GM21390 (cell line): ENCODE measurements at regions not wholly inside any gene's neighbourhood (a gene's known extent, or its start where the extent isn't known, plus 50 kb on each side); places are given as distances from the start of the nearest gene placed in this dataset.

Experiments
- ATAC-seq: cut with Tn5 transposase; IDR thresholded peaks from one replicate; pipeline ENCODE4 v1.9.1; 2021; ENCODE audit not compliant: unreplicated experiment

GRCh38 chr9:10961883-10962282 is 349.1 kb upstream of the PTPRD start:
- ATAC-seq: no peak

DNA sequence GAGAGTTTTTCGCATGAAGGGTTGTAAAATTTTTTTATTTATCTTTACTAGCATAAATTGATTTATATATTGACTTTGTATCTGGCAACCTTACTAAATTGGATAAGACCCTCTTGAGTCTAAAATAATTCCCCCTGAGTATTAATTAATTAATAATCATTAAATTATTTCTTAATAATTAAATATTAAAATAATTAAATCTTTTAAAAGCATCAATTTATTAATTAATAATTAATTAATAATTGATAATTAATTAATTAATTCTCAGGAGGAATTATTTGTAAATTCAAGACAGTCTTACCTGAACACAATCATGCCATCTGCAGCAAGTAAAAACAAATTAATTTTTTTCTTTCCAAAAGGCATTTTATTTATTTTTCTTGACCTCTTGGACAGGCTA is 370.4 kb upstream of the PTPRD start:
- no peak for ATAC-seq

DNA sequence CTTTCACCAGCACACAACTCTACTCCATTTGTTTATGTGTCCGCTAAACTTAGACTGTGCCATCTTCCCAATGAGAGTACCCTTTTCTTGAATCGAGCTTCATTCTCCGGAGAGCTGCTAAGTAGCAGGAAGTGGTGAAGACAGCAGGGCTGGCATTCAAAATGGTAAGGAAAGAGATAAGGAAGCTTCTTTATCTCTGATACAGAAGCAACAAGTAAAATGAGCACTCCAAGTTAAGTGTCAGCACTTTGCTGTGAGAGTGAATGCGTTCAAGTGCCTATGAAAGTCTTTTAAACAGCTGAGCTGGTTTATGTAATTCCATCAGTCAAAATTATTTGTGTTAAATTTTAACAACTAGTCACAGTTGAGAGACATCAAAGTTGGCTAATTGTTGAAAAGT is 386.8 kb upstream of the PTPRD start:
- ATAC-seq: no peak

DNA sequence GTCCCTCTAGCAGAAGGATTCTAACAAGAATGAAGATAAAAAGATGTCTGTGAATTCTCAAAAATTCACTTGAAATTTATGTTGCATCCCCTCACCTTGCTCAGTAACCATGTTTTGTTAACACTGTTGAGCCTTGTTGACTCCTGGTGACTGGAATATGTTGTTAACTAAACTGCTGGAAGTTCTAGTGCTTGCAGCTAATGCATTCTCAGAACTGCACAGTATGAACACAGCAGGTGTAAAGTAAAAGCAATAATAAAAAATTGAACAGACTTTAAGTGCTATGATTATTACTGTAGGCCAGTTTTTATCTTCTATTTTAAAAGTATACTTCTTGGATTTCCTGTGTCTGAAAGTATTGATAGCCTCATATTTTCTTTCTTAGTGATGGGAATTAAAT is 388.7 kb upstream of the PTPRD start:
- ATAC-seq: no peak

DNA sequence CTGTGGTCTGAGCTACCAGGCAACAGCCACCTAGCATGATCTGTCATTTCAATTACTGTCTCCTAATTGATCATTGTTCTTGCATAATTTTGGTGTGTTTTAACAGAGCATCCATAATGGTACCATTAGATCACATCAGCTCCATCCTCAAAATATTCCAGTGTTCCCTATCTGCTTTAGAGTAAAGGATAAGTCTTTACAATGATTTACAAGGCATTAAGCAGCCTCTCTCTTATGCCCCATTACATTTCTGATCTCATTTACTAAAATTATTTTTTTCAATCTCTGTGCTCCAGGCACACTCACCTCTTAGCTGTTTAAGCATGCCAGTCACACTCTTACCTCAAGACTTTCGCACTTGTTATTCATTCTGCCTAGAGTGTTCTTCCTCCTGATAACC is 389.9 kb upstream of the PTPRD start:
- ATAC-seq: no peak

- ATAC-seq: no peak
These were observed 391.0 kb upstream of the PTPRD start for GRCh38 chr9:11003836-11004235.

GRCh38 chr9:11011696-11012095 is 398.9 kb upstream of the PTPRD start:
- ATAC-seq: no peak

DNA sequence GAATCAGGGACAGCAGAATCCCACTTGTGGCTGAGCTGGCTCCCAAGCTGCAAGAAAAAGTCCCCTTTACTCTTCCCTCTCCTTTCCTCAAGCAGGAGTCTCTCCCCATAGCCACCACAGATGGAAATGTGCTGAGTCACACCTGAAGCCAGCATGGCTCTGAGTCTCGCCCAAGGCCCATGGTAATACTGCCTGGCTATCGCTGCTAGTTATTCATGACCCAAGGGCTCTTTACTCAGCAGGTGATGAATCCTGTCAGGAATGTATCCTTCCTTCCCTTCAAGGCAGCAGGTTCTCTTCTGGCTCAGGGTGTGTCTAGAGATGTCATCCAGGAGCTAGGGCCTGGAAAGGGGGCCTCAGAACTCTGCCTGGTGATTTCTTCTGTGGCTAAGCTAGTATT is 403.3 kb upstream of the PTPRD start:
- no peak for ATAC-seq

GRCh38 chr9:11023201-11023600 is 410.4 kb upstream of the PTPRD start:
- no peak for ATAC-seq

GRCh38 chr9:11025775-11026174 is 413.0 kb upstream of the PTPRD start:
- no peak for ATAC-seq

DNA sequence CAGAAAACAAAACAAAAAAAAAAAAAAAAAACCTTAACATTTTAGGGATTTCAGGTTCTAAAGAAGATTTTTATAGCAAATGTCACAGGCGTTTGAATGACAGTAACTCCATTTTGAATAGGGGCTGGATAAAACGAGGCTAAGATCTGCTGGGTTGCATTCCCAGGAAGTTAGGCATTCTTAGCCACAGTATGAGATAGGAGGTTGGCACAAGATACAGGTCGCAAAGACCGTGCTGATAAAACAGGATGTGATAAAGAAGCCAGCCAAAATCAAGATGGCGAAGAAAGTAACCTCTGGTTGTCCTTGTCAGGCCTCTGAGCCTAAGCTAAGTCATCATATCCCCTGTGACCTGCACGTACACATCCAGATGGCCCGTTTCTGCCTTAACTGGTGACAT is 425.6 kb upstream of the PTPRD start:
- ATAC-seq: no peak

- ATAC-seq: no peak
These were observed 426.2 kb upstream of the PTPRD start for GRCh38 chr9:11039006-11039405.

DNA sequence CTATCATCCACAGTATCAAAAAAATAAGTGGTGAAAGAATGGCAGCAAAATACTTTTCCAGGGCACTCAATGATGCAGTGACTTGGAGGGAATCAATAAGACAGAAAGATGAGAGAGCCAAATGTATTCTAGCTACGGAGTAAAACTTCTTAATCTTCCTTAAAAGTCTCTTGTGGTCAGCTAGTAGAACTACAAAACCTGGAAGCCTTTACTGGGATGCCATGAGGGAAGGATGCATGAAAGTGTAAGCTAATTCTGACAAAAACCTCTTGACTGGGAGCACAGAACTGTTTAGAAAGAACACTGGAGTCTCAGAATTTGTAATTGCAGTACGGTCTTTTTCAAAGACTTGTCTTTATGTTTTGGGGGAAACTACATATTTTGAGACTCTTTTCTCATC is 432.8 kb upstream of the PTPRD start:
- no peak for ATAC-seq

DNA sequence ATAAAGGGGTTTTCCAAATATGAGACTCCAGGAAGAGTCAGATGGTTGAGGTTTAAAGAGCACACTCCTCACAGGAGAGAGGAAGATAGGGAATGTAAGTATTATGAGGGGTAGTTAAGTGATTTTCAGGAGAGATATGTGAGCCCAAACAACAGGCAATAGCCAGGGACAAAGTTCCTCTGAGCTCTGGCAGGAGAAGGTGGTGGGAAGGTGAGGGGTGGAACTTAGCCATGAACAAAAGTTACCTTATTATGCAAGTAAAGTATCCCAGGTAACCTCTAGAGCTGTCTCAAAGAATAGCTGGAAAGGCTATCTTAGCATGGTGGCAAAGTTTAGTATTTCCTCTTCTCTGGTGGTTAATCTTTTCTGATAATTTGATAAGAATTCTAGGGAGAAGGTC is 450.5 kb upstream of the PTPRD start:
- no peak for ATAC-seq

GRCh38 chr9:11064909-11065308 is 452.1 kb upstream of the PTPRD start:
- ATAC-seq: no peak

DNA sequence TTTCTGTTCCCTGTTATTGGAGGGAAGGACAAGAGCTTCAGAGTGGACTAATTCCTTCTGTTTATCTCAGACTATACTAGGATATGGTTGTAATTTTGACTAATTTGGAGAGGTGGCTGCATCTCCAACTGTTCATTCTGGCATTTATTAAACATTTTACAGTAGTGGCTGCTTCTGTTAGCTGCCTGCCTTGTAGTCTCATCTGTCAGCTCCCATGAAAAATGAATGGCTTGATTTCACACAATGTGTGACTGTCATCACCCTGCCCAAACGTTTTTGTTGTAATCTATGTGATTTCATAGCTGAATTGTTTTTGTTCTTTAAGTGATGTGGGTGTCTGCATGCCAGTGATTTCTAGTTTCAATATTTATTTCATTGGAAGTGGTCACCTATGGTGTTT is 459.4 kb upstream of the PTPRD start:
- no peak for ATAC-seq

DNA sequence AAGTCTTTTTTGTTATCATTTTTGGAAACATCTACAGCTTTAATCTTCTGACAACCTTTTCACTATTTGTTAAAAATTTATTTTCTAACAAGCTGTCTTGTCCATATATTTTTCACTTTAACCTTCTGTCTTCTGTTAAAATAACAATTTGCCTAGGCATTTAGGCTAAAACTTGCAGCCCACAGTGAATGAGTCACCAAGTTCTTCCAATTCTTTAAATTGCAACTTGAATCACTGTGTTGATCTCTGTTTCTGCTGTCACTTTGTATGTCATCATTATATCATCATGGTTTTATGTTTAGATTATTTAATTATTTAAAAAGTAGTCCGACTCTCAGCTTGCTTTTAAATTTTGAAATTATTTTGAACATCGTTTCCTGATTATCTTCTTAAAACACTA is 473.8 kb upstream of the PTPRD start:
- ATAC-seq: no peak

DNA sequence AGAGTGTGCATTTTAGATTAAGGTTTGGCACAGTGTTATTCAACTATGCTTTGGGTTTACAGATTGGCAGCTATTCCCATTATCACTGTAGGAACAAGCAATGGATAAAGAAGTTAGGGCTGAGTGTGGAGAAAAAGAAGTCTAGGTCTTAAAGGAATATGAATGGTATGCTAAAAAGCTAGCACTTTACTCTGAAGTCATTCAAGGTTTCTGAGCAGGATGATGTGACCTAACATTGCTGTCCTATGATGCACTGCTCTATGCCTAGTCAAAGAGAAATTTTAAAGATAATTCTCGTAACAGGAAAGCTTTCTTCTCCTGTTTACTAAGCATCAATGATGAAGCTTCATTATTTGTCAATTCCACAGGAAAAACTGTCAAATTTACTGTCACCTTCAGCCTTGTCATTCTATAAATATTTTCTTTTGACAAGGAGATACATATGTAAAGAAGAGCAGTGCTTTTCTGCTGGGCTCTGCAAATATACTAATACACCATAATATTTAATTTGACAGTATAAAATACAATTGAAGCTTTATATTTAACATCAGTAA is 476.1 kb upstream of the PTPRD start:
- no peak for ATAC-seq

DNA sequence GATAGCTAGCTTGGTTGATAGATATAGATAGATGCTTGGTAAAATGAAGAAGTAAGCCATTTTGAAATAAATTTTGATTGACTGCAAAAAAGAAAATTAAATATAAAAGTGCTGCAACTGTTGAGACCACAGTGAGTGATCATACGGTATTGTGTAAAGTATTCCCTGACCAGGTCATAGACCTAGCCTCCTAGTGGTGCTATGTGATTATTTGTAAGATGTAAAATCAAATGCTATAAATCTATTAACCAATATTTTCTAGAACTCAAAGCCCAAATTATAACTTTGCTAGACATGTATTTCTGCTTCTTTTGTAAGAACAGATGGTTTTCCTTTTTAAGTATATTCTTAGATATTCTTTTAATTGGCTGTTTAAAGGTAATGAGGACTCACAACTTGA is 480.2 kb upstream of the PTPRD start:
- no peak for ATAC-seq

DNA sequence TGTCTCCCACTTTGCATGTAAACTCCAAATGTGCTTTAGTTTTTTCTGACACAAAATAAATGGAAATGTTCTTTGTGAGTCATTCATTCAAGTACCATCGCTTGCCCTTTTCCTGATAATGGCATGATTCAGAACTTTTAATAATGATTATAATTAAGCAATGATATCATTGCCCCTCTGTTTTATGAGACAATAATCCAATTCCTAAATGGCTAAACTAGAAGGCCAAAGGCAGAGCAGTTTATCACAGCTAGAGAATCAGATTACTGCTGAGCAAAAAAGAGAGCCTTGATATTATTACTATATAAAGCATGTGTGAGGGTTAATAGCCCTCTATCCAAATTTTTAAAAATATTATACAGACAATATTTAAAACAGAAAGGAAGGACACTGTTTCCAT is 484.2 kb upstream of the PTPRD start:
- ATAC-seq: no peak

DNA sequence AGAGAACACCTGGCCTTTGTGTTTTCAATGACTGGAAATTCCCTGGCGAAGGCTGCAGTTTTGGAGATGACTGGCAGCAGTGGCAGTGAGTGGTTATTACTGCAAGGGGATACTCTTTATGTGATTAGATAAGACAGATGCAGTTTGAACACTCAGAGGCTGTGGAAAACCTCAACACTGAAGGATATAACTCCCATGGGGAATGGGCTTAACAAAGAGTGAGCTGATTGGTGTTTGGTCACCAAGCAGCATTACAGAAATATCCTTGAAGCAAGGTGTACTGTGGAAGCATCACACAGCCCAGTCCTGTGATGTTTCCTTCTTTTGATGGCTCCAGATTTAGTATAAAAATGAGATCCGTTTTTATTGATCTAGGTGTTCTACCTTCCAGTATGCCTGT is 490.7 kb upstream of the PTPRD start:
- ATAC-seq: no peak

DNA sequence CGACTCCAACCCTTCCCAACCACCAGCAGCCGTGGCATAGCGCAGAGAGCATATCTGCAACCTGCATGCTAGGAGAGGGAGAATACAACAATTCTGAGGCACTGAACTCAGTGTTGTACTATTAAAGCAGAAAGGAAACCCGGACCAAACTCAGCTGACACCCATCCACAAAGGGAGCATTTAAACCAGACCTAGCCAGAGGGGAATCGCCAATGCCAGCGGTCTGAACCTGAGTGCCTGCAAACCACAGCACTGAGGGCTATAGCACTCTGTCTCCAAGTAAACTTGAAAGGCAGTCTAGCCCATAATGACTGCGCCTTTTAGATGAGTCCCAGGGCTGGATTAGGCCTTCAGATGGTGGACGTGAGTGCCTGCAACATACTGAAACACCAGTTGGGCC is 494.4 kb upstream of the PTPRD start:
- ATAC-seq: no peak

- ATAC-seq: no peak
These were observed 515.4 kb upstream of the PTPRD start for GRCh38 chr9:11128156-11128555.

- no peak for ATAC-seq
These were observed 523.0 kb upstream of the PTPRD start for GRCh38 chr9:11135851-11136250.
